Vagina (tissue), 2 donors: ENCODE measurements at regions not wholly inside any gene's neighbourhood (a gene's known extent, or its start where the extent isn't known, plus 50 kb on each side); places are given as distances from the start of the nearest gene placed in this dataset.

Experiments used
- DNase-seq, 2 donors: peaks; one replicate each; pipeline ENCODE4 v3.0.0-alpha.2; 2017; ENCODE audit errors: extremely low spot score in 2 of 2
- H3K27ac ChIP-seq: fragments of 200-600 bp; sonication (generic); one replicate; pipeline ENCODE4 v1.5.1; 2019
- H3K27me3 ChIP-seq: fragments of 200-600 bp; sonication (generic); one replicate; pipeline ENCODE4 v1.5.1; 2019
- H3K36me3 ChIP-seq, 2 donors: fragments of 200-600 bp; sonication (generic); one replicate each; pipeline ENCODE4 v1.5.1; 2017 to 2019
- H3K4me1 ChIP-seq: fragments of 200-600 bp; sonication (generic); one replicate; pipeline ENCODE4 v1.5.1; 2019
- H3K4me3 ChIP-seq, 2 donors: fragments of 200-600 bp; sonication (generic); 1 replicate in 1 of 2; 2 replicates in 1 of 2; pipeline ENCODE4 v1.5.1; 2016 to 2019
- H3K9me3 ChIP-seq: fragments of 200-600 bp; sonication (generic); one replicate; pipeline ENCODE4 v1.5.1; 2019
- POLR2A ChIP-seq, 2 donors: fragments of 450-650 bp; IDR thresholded peaks; one replicate each; pipeline ENCODE4 v1.6.1; 2017; ENCODE audit warnings: antibody characterized with exemption in 2 of 2, mild to moderate bottlenecking in 2 of 2, moderate library complexity in 2 of 2
- POLR2AphosphoS5 ChIP-seq, 2 donors: sonication (generic); formaldehyde crosslinking; IDR thresholded peaks; one replicate each; pipeline ENCODE4 v1.9.0; 2017; ENCODE audit warnings: antibody characterized with exemption in 2 of 2, mild to moderate bottlenecking in 2 of 2, low read depth in 1 of 2; ENCODE audit not compliant: insufficient read depth in 1 of 2
- intact Hi-C: fragments of 100-400 bp; cut with DNase I; formaldehyde crosslinking; loops from one replicate; pipeline ENCODE4 v1.15.1; 2023
- TF ChIP-seq, protein P1 (sequence below), 3 experiments: fragments of 450-650 bp in 2 of 3; fragments of 200-600 bp in 1 of 3; sonication (generic) in 1 of 3; IDR thresholded peaks; one replicate each; pipeline ENCODE4 v1.5.1; 2017 to 2019; ENCODE audit warnings: antibody characterized with exemption in 3 of 3, mild to moderate bottlenecking in 2 of 3, moderate library complexity in 2 of 3

DNA sequence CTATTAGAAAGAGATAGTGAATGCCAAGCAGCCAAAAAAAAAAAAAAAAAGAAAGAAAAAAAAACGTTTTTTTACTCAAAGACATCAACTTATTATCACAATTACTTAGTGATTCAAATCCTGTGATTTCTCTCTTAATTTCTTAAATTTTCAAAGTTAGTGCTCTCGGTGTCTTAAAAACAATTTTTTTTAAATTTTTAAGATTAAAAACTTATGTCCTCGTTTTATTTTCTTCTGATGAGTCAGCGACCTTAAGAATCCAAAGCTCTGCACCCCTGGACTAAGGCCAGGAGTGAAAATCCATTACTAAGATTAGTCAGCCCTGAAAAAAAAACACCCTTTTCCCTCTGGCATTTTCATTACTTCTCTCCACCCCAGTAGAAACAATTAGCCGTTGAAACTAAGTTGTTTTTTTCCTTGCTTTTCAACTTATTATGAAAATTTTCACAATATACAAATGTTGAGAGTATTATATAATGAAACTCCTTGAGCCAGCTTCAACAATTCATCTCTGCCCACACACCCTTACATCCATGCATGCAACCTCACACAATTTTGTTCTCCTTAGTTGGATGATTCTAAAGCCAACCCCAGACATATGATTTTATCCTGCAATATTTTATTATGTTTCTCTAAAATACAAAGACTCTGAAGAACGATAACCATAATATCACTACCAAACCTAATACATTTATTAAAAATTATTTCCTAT lies 85.6 kb upstream of the CARMIL1 start:
- Histone ChIP-seq H3K36me3 (no peaks in the 10 kb centered on the region), H3K27ac (peak overlapping the region; percentile 88), H3K27me3 (no peaks in the 10 kb centered on the region), H3K4me1 (peaks cover 29% of the 10 kb centered on the region), H3K9me3 (no peaks in the 10 kb centered on the region), H3K4me3 (no peak overlapping the region)
- DNase-seq, result no peak
- intact Hi-C loops, result no loop called here
- peak; percentile 41 to 71 for TF ChIP-seq POLR2AphosphoS5 (IDR thresholded peaks at IDR 0.05; ENCODE audit: insufficient read depth in 1 of 2, low read depth in 1 of 2)
- TF ChIP-seq POLR2A (IDR thresholded peaks at IDR 0.05), result no peak

DNA sequence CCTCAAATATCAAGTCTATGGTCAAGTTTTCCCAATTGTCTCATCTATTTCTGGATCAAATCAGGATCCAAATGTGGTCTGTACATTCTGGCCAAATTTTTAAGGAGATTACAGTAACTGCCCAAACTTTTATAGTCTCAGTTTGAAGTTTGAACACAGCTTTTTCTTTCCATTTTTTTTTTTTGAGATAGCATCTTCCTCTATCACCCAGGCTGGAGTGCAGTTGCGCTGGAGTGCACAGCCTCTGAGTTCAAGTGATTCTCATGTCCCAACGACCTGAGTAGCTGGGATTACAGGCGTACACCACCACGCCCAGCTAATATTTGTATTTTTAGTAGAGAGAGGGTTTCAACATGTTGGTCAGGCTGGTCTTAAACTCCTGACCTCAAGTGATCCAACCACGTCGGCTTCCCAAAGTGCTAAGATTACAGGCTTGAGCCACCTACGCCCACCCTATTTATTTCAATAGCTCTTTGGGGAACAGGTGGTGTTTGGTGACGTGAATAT lies 84.9 kb upstream of the CARMIL1 start:
- no peaks in the 10 kb centered on the region for H3K36me3 ChIP-seq
- H3K4me1 ChIP-seq, result peaks cover 29% of the 10 kb centered on the region
- DNase-seq, result no peak
- no peak overlapping the region for H3K4me3 ChIP-seq
- peak overlapping the region; percentile 88 for H3K27ac ChIP-seq
- no peaks in the 10 kb centered on the region for H3K27me3 ChIP-seq
- no peak for TF ChIP-seq POLR2A (IDR thresholded peaks at IDR 0.05)
- TF ChIP-seq POLR2AphosphoS5 (IDR thresholded peaks at IDR 0.05; ENCODE audit: insufficient read depth in 1 of 2, low read depth in 1 of 2), result no peak
- TF ChIP-seq, protein P1, sequence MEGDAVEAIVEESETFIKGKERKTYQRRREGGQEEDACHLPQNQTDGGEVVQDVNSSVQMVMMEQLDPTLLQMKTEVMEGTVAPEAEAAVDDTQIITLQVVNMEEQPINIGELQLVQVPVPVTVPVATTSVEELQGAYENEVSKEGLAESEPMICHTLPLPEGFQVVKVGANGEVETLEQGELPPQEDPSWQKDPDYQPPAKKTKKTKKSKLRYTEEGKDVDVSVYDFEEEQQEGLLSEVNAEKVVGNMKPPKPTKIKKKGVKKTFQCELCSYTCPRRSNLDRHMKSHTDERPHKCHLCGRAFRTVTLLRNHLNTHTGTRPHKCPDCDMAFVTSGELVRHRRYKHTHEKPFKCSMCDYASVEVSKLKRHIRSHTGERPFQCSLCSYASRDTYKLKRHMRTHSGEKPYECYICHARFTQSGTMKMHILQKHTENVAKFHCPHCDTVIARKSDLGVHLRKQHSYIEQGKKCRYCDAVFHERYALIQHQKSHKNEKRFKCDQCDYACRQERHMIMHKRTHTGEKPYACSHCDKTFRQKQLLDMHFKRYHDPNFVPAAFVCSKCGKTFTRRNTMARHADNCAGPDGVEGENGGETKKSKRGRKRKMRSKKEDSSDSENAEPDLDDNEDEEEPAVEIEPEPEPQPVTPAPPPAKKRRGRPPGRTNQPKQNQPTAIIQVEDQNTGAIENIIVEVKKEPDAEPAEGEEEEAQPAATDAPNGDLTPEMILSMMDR (IDR thresholded peaks at IDR 0.05), result no peak
- intact Hi-C loops, result no loop called here
- no peaks in the 10 kb centered on the region for H3K9me3 ChIP-seq

DNA sequence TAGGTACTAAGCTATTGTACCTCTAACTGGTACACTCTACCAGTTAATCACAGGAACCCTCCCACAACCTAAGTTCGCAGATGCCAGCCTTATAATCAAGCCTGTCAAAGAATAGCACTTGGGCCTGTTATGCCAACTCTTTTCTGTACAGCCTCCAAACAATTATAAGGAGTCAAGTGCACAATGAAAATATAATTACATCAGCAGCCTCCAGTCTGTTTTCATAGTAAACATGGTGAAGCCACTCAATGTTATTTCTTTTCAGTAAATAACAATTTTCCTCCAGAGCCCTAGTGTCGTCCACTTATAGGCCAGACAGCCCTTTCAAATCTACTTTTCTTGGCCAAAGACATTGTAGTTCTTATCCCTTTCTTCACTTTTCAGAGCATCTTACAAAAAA lies 82.7 kb upstream of the CARMIL1 start:
- no peaks in the 10 kb centered on the region for H3K27me3 ChIP-seq
- TF ChIP-seq POLR2AphosphoS5 (IDR thresholded peaks at IDR 0.05; ENCODE audit: insufficient read depth in 1 of 2, low read depth in 1 of 2) (no peak), POLR2A (IDR thresholded peaks at IDR 0.05) (no peak)
- TF ChIP-seq, protein P1 (IDR thresholded peaks at IDR 0.05), result no peak
- no peak overlapping the region for H3K27ac ChIP-seq
- H3K4me3 ChIP-seq, result no peak overlapping the region
- no peaks in the 10 kb centered on the region for H3K36me3 ChIP-seq
- no peak for DNase-seq
- intact Hi-C loops, result no loop called here
- peaks cover 29% of the 10 kb centered on the region for H3K4me1 ChIP-seq
- no peaks in the 10 kb centered on the region for H3K9me3 ChIP-seq

DNA sequence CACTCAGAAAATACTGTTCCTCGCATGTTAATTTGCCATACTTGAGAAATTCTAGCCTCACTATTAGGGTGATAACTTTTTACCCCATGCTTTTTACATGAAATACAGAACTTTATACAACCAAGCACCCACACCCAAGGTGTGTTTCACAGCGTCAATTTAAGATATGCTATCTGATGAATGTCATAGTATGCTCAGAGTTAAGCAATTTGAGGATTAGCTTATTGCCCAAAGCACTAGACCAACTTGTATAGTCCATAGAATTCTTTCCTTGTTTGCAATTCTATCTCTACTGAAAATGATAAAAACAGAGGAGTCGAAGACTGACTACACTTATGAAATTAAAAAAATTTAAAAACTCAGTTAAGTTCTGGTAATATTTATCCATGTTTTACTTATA lies 82.1 kb upstream of the CARMIL1 start:
- Histone ChIP-seq H3K27me3 (no peaks in the 10 kb centered on the region), H3K4me3 (no peak overlapping the region), H3K36me3 (no peaks in the 10 kb centered on the region), H3K27ac (no peak overlapping the region), H3K4me1 (peaks cover 22% of the 10 kb centered on the region), H3K9me3 (no peaks in the 10 kb centered on the region)
- intact Hi-C loops, result no loop called here
- TF ChIP-seq POLR2AphosphoS5 (IDR thresholded peaks at IDR 0.05; ENCODE audit: insufficient read depth in 1 of 2, low read depth in 1 of 2) (no peak), POLR2A (IDR thresholded peaks at IDR 0.05) (no peak)
- TF ChIP-seq, protein P1 (IDR thresholded peaks at IDR 0.05), result no peak
- DNase-seq, result no peak

DNA sequence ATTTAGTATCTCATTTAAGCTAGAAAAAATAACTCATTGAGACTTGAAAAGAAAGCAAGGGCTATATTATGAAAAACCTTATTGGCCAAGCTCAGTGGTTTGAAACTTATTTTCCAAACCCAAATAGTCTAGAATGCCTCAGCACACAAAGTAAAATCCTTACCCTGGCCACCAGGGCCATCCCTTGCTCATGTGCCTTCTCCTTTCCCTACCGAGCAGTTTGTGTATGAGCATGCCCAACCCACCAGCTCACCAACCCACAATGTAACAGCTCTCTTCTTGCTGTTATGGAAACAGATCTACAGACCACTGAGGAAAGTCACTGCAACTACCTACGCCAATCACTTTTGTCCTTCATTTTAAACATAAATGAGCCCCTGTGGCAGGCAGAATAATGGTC lies 79.6 kb upstream of the CARMIL1 start:
- no peak overlapping the region for H3K4me3 ChIP-seq
- H3K9me3 ChIP-seq, result no peaks in the 10 kb centered on the region
- no peak for DNase-seq
- H3K27me3 ChIP-seq, result no peaks in the 10 kb centered on the region
- intact Hi-C loops, result no loop called here
- H3K36me3 ChIP-seq, result no peaks in the 10 kb centered on the region
- peaks cover 4% of the 10 kb centered on the region for H3K4me1 ChIP-seq
- no peak overlapping the region for H3K27ac ChIP-seq
- TF ChIP-seq POLR2AphosphoS5 (IDR thresholded peaks at IDR 0.05; ENCODE audit: insufficient read depth in 1 of 2, low read depth in 1 of 2) (no peak), POLR2A (IDR thresholded peaks at IDR 0.05) (no peak)
- TF ChIP-seq, protein P1 (IDR thresholded peaks at IDR 0.05), result no peak
